ENCODE measurements at regions not wholly inside any gene's neighbourhood (a gene's known extent, or its start where the extent isn't known, plus 50 kb on each side); places are given as distances from the start of the nearest gene placed in this dataset.
"Not testable (repeated sequence)": the region's sequence is repeated elsewhere in the genome, so short reads cannot be mapped to it uniquely, and the experiment has no call there.

DNA sequence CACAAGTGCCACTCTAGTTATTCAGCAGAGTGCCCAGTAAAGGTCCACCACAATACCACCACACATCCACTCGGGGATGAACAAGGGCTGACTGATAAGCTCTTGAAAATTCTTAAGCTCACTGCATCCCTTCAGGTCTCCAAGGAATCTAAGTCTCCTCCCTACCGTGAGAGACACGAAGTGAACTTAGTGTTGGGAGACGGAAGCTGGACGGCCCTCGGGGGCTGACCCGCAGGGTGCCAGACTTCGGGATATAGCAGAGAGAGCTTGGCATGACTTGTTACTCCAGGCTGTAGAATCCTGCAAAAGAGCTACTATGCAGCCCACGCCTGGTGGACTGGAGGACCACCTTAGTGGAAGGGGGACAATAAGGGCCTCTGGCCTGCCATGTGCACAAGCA lies 75.1 kb downstream of the LYZL1 start:
- not testable (repeated sequence) for DNase-seq

DNA sequence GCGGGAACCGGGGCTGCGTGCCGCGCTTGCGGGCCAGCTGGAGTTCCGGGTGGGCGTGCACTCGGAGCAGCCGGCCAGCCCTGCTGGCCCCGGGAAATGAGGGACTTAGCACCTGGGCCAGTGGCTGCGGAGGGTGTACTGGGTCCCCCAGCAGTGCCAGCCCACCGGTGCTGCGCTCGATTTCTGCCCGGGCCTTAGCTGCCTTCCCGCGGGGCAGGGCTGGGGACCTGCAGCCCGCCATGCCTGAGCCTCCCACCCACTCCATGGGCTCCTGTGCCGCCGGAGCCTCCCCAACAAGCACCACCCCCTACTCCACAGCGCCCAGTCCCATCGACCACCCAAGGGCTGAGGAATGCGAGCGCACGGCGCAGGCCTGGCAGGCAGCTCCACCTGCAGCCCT lies 77.3 kb downstream of the LYZL1 start:
- DNase-seq: not testable (repeated sequence)

DNA sequence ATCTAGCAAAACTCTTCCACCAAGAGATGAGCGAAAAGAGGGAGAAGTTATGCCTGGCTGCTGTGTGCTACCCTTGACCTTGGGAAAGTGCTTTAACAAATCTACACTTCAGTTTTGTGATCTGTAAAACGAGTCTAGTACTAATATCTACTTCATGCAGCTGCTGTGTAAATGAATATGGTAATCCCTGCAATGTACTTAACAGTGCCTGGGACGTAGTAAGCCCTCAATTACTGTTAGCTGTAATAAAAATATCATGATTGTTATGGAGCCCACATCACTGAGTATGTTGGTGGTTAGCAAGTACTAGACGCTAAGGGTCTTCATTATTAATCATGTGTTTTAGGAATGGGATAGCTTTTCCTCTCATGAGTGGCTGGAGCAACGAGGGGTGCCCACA lies 80.5 kb downstream of the LYZL1 start:
- DNase-seq: no peak

DNA sequence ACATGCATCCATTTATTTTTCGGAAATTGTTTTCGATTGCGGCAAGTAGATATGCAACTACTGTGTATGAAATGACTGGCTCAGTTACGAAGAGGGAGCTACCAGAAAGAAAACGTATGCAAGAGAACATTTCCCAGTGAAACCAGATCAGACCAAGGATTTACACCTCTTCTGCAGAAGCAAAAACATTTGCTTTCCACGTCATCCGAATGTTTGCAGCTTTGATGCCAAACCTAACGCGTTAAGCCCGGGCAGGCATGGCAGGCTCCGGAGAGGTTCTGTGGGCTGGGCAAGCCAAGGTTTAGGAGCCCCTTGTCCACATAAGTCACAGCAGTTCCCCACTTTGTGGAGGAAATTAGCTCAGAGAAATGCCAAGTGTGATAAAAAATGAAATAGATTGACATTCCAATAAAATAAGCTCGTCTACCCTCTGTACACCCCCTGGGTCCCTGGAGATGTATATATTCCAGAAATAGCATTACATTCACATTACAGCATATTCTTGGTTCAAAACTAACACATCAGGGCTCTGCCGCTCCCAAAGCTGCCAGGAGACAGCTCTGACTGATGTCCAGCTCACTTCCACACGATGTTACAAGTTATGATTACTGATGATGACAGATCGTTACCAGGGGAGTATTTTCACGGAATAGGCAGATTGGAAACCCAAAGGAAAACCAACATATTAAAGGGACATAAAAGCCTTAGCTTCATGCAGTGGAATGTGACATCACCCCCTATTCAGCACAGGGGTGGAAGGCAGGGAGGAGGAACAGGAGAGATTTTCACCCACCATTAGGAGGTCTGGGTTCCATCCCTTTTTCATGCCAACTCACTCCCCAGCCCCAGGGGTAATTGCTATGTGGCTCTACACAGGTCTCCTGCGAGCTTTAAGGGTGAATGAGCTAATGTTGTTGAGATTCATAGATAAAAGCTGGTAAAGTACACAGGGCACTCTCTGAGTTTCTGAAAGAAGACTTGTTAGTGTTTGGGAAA lies 81.5 kb downstream of the LYZL1 start:
- no peak for DNase-seq

DNA sequence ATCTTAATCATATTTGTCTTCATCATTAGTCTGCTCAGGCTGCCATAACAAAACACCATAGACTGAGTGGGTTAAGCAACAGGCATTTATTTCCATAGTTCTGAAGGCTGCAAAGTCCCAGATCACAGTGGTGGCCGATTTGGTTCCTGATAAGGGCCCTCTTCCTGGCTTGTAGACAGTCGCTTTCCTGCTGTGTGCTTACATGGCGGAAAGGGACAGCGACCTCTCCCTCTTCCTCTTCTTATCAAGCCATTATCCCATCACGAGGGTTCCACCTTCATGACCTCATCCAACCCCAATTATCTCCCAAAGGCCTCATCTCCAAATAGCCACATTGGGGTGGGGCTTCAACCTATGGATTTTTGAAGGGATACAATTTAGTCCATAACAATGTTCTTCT lies 84.0 kb downstream of the LYZL1 start:
- no peak for DNase-seq

DNA sequence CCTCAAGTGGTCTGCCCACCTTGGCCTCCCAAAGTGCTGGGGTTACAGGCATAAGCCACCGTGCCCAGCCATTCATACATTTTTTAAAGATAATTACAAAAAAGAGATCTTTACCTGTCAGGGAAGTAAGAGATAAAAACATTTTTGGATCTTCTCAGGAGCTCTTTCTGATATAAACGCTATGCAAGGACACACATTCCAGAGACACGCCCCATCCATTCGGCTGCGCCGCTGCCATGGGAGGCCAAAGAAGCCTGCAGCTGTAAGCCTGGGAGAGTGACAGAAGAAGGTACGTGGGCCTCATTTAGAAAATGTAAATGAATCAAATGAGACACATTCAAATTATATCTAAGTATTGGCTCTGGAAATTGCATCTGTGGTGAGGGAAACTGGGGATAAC lies 85.3 kb downstream of the LYZL1 start:
- no peak for DNase-seq

- DNase-seq: no peak
Measured at GRCh38 chr10:29375888-29376287, 87.0 kb downstream of the LYZL1 start.

DNA sequence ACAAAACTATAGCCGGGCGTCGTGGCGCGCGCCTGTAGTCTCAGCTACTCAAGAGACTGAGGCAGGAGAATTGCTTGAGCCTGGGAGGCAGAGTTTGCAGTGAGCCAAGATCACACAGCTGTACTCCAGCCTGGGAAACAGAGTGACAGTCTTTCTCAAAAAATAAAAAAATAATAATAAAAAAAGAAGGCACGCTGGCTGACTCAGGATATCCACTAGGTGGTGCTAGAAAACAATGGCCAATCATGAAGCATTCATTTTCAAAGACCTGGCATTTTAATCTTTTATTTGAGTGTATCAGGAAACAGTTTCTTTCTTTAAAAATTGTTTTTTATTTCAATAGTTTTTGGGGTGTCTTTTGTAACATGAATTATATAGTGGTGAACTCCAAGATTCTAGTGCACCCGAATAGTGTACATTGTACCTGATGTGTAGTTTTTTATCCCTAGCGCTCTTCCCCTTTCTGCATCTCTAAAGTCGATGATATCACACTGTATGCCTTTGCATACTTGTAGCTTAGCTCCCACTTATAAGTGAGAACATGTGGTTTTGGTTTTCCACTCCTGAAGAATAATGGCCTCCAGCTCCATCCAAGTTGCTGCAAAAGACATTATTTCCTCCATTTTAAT lies 88.6 kb downstream of the LYZL1 start:
- peak; percentile 33 for DNase-seq

DNA sequence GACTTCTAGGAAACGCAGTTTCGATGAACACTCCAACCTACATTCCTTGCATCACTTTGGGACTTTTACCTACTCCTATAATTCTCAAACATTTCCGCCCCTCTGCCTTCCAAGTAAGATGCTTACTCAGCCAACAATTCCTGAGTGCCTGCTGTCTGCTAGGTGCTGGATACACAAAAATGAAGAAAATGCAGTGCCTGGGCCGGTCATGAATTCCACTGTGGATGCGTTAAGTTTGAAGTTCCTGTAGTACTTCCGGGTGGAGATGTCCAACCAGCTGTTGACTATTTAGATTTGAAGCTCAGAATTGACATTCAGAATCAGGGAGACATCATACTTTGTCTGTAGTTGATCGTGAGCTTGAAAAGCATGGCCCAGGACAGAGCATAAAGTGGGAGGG lies 89.2 kb downstream of the LYZL1 start:
- DNase-seq: no peak

- DNase-seq: no peak
Measured at GRCh38 chr10:29379208-29379607, 90.3 kb downstream of the LYZL1 start.

- DNase-seq: not testable (repeated sequence)
Measured at GRCh38 chr10:29379777-29380598, 91.1 kb downstream of the LYZL1 start.

DNA sequence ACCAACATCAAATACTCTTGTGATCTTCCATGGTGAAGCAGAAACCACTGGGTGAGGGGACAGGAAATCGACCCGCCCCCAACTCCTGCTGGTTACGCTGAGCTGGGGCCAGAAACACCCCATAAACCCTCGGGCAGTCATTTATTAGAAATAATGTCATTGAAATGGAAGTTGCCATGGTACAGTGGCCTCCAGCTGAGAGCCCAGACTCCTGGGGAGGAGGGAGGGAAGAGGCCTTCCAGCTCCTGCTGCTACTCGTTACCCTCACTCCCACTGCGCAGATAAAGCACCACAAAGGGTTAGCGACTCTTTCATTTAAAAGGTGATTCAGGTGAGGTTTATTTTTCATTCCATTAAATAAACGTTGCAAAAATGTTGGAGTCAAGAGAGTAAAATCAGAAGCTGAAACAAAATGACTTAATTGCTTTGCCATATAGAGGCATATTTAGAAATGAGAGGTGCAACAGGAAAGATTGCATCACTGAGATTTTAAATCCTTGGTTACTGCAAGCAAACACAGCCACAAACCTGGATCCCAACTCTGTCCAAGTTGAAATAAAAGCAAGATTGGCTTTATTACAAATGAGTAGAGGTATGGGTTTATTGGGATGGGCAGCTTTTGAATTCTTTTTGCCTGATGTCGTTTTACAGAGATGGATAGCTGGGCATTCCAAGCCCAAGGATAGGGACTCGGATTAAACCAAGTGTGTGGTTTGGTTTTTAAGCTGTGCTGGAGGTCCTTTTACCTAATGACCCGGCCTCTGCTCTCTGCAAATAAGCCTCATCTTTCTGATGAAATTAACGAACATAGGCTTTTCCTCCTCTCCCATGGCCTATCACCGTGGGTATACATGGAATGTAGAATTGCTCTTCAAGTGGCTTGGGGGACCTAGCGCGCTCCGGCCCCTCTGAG lies 92.0 kb downstream of the LYZL1 start:
- DNase-seq: not testable (repeated sequence)

DNA sequence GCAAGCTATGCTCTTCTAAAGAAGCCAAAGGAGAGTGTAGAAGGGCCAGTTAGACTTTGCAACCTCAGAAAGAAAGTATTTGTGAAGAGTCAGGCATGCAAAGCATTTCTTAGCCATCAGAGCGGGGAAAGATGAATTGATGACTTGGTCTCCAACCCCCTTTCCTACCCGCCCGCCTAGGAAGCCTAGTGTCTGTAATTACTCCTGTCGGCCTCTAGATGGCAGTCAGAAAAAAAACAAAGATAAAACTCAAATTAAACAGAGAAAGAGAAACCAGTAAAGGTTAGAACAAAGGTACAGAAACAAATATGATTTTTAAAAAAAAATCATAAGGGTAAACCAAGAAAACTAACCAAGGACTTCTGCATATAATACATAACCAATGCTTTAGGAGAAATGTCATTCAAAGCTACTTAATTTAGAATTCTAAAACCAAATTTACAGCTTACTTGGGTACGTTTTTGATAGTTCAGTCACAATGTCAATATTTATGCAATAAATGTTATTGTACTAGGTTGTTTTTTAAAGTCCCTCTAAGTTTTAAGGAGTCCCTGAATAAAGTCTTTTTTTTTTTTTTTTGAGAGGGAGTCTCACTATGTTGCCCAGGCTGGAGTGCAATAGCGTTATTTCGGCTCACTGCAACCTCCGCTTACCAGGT lies 97.6 kb downstream of the LYZL1 start:
- DNase-seq: peak; percentile 55

DNA sequence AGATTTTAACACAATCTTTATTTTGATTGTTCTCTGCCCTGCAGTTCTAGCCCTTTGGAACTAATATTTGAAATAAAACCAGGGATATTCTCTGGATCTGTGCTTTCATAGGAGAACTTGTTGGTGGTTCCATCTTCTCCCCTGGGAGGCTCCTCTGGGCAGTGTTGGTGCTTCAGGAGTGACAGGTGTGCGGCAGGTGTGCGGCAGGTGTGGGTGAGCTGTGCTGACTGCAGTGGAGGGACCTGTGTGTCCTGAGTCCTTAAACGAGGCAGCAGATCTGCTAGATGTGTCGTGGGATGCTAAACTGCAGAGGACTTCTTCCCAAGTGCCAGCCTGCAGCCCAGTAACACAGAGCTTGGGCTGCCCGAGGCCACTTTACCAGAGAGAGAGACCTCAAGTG lies 98.4 kb downstream of the LYZL1 start:
- DNase-seq: no peak

DNA sequence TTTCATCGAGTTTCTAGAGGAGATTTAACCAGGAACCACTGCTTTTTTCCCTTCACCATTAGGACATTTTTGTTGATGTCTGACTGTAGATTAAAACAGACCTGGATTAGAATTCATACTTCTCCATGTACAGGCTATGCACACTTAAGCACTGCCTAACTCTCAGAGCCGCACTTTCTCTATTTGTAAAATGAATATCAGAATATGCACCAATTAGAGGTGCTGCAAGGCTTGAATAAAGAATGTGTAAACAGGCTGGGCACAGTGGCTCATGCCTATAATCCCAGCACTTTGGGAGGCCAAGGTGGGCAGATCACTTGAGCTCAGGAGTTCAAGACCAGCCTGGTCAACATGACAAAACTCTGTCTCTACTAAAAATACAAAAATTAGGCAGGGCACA lies 99.2 kb downstream of the LYZL1 start:
- DNase-seq: not testable (repeated sequence)

GRCh38 chr10:29389493-29389892 lies 100.6 kb downstream of the LYZL1 start:
- no peak for DNase-seq

- DNase-seq: no peak
Measured at GRCh38 chr10:29389935-29390334, 101.1 kb downstream of the LYZL1 start.

GRCh38 chr10:29392376-29393021 lies 103.6 kb downstream of the LYZL1 start:
- DNase-seq: peak; percentile 41

DNA sequence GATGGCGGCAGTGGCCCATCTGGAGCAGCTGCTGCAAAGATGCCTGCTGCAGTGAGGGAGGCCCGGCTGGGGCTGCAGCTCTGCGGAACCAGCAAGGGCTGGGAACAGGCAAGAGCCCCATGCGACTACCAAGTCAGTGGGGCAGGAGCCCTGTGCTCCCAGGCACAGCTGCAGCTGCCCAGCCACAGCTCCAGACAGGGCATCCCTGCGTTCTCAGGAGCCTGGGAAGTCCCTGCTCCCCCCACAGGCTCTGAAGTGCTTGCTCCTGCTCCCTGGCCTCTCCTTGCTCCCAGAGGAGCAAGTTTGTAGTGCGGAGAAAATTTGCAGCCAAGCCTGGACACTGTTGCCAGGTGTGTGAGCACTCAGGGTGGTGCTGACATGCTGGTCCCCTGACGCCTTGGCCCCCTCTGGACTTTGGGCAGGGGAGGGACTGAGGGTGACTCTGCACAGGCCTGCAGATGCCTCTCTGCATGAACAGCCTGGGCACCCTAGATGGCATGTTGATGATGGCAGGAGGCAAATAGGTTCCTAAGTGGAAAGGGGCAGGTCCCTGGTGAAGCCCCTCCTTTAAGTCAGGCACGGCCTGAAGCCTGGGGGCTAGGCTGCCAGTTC lies 105.6 kb downstream of the LYZL1 start:
- no peak for DNase-seq

- DNase-seq: no peak
Measured at GRCh38 chr10:29395409-29395808, 106.5 kb downstream of the LYZL1 start.

- DNase-seq: no peak
Measured at GRCh38 chr10:29397221-29397620, 108.4 kb downstream of the LYZL1 start.
